GOT3 (cell line): ENCODE measurements at regions not wholly inside any gene's neighbourhood (a gene's known extent, or its start where the extent isn't known, plus 50 kb on each side); places are given as distances from the start of the nearest gene placed in this dataset.

ENCODE experiments used
- DNase-seq: peaks from one replicate; lab custom pipeline; 2025; ENCODE audit warnings: mixed read lengths; lab: John Stamatoyannopoulos, UW

GRCh38 chr2:136182315-136182714, 64.4 kb upstream of the CXCR4 start:
- no peak for DNase-seq

- no peak for DNase-seq
These were observed 61.6 kb upstream of the CXCR4 start for GRCh38 chr2:136179602-136179975.

- no peak for DNase-seq
These were observed 61.1 kb upstream of the CXCR4 start for GRCh38 chr2:136178941-136179601.

- DNase-seq, result no peak
These were observed 57.9 kb upstream of the CXCR4 start for GRCh38 chr2:136175868-136176267.

- DNase-seq, result no peak
These were observed 57.5 kb upstream of the CXCR4 start for GRCh38 chr2:136175466-136175865.

- no peak for DNase-seq
These were observed 55.2 kb upstream of the CXCR4 start for GRCh38 chr2:136173126-136173525.

GRCh38 chr2:136171223-136171622, 53.3 kb upstream of the CXCR4 start:
- DNase-seq, result no peak

GRCh38 chr2:136168720-136169119, 50.8 kb upstream of the CXCR4 start:
- DNase-seq, result no peak

- DNase-seq, result no peak
These were observed 49.9 kb upstream of the CXCR4 start for GRCh38 chr2:136167721-136168475.
